HG03045 (cell line): ENCODE measurements at regions not wholly inside any gene's neighbourhood (a gene's known extent, or its start where the extent isn't known, plus 50 kb on each side); places are given as distances from the start of the nearest gene placed in this dataset.

Source experiments
- ATAC-seq: cut with Tn5 transposase; IDR thresholded peaks from one replicate; pipeline ENCODE4 v1.9.1; 2021; ENCODE audit warnings: mild to moderate bottlenecking, moderate library complexity; ENCODE audit not compliant: unreplicated experiment

- ATAC-seq = no peak
Measured at GRCh38 chr7:25653384-25653783, 425.1 kb upstream of the NPVF start.

GRCh38 chr7:25656071-25656470 is 427.8 kb upstream of the NPVF start:
- ATAC-seq = no peak

- no peak for ATAC-seq
Measured at GRCh38 chr7:25656581-25657026, 428.3 kb upstream of the NPVF start.

GRCh38 chr7:25658375-25658774 is 430.1 kb upstream of the NPVF start:
- no peak for ATAC-seq

GRCh38 chr7:25659841-25660240 is 431.6 kb upstream of the NPVF start:
- no peak for ATAC-seq

GRCh38 chr7:25662841-25663800 is 434.8 kb upstream of the NPVF start:
- ATAC-seq = no peak

GRCh38 chr7:25663877-25664276 is 435.6 kb upstream of the NPVF start:
- no peak for ATAC-seq

- ATAC-seq = no peak
Measured at GRCh38 chr7:25664593-25664992, 436.3 kb upstream of the NPVF start.

- ATAC-seq = no peak
Measured at GRCh38 chr7:25665374-25665773, 437.1 kb upstream of the NPVF start.

GRCh38 chr7:25665903-25666670 is 437.8 kb upstream of the NPVF start:
- no peak for ATAC-seq

- no peak for ATAC-seq
Measured at GRCh38 chr7:25666671-25667060, 438.4 kb upstream of the NPVF start.

- no peak for ATAC-seq
Measured at GRCh38 chr7:25669281-25669781, 441.0 kb upstream of the NPVF start.

- no peak for ATAC-seq
Measured at GRCh38 chr7:25669961-25670841, 441.9 kb upstream of the NPVF start.

- no peak for ATAC-seq
Measured at GRCh38 chr7:25671111-25671510, 442.8 kb upstream of the NPVF start.

- no peak for ATAC-seq
Measured at GRCh38 chr7:25672496-25672895, 444.2 kb upstream of the NPVF start.

- no peak for ATAC-seq
Measured at GRCh38 chr7:25675789-25676474, 447.6 kb upstream of the NPVF start.

GRCh38 chr7:25677595-25677994 is 449.3 kb upstream of the NPVF start:
- ATAC-seq = no peak

GRCh38 chr7:25678215-25678614 is 449.9 kb upstream of the NPVF start:
- ATAC-seq = no peak

GRCh38 chr7:25680636-25681035 is 452.4 kb upstream of the NPVF start:
- ATAC-seq = no peak

GRCh38 chr7:25684360-25684759 is 456.1 kb upstream of the NPVF start:
- no peak for ATAC-seq
